Activated CD8-positive, alpha-beta T cell treated with anti-CD3 and anti-CD28 coated beads for 36 hours (primary cell): ENCODE measurements at regions not wholly inside any gene's neighbourhood (a gene's known extent, or its start where the extent isn't known, plus 50 kb on each side); places are given as distances from the start of the nearest gene placed in this dataset.
A peak's percentile ranks its signal among the peaks of the same experiment; 100 is the strongest.

ENCODE experiments used
- ATAC-seq: fragments of 200-7000 bp; cut with Tn5 transposase; one replicate; pipeline ENCODE4 v1.10.0; 2021; ENCODE audit warnings: mild to moderate bottlenecking, moderate library complexity
- CTCF ChIA-PET: fragments of 350-600 bp; sonication (Branson Sonifier 250); formaldehyde crosslinking; loops from one replicate; lab custom pipeline; 2021; ENCODE audit warnings: antibody characterized with exemption; lab: Charles Lee
- POLR2A ChIA-PET: fragments of 350-600 bp; sonication (Branson Sonifier 250); formaldehyde crosslinking; loops from one replicate; lab custom pipeline; 2021; ENCODE audit warnings: antibody characterized with exemption; lab: Charles Lee
- DNase-seq: peaks from one replicate; pipeline ENCODE4 v3.0.0-alpha.2; 2020
- H3K27ac Mint-ChIP-seq: one replicate; pipeline ENCODE4 v1.8.0; 2021; ENCODE audit warnings: mild to moderate bottlenecking, mixed read lengths
- H3K27me3 Mint-ChIP-seq: one replicate; pipeline ENCODE4 v1.8.0; 2021; ENCODE audit warnings: mixed read lengths
- H3K36me3 Mint-ChIP-seq: one replicate; pipeline ENCODE4 v1.8.0; 2021; ENCODE audit warnings: low read depth, mixed read lengths
- H3K4me1 Mint-ChIP-seq: one replicate; pipeline ENCODE4 v1.8.0; 2021; ENCODE audit warnings: low read depth, mixed read lengths
- H3K4me3 Mint-ChIP-seq: one replicate; pipeline ENCODE4 v1.8.0; 2021; ENCODE audit warnings: mild to moderate bottlenecking, moderate library complexity, mixed read lengths
- H3K9me3 Mint-ChIP-seq: one replicate; pipeline ENCODE4 v1.8.0; 2021; ENCODE audit warnings: mixed read lengths
- intact Hi-C: fragments of 100-400 bp; cut with micrococcal nuclease; formaldehyde crosslinking; loops from one replicate; pipeline ENCODE4 v1.10.0; 2022
- TF ChIP-seq, protein P1 (sequence below): fragments of 200-600 bp; IDR thresholded peaks from one replicate; pipeline ENCODE4 v1.8.0; 2022; ENCODE audit warnings: antibody characterized with exemption, mild to moderate bottlenecking

DNA sequence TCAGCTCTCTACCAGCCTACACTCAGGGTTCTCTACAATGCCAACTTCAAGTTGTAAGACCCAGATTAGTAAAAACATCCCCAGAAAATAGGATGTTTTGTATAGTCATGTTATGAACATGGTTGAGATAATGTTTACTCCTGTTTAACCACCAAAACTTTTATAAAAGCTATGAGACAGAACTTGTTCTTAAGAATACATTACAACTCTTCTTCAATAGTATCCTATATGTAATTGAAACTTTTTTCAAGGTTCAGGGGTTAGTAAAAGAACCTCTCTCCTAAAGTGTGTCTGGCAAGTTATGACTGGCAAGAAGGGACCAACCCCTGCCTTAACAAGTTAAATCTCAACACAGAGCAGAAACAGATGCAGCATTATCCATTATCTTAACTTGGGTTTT lies 118.8 kb upstream of the STK17B start:
- CTCF ChIA-PET = interaction anchor here (0.9 to 3.9 kb wide), 15 partner anchors 8 to 221 kb away, joined by 3 to 33 read pairs (median 4); partner anchors contain the start of gene DNAH7

DNA sequence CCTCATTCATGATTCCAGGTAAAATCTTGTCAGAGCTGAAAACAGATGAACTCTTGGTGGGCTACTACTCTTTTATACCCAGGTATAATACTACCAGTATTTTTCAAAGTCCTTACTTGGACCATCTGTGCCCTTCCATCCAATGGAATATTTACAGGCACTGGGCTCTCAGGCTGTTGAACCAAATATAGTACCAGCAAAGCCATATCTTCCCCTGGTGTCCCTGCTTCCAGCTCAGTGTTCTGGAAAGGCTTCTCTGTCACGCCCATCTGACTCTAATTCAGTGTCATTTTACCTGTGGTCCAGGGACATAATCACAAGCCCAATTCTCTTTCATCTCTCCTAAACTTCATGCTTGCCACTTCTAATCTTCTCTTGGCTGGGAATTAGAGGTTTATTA lies 119.2 kb upstream of the STK17B start:
- peaks cover 48% of the 10 kb centered on the region for H3K4me1 Mint-ChIP-seq
- no peaks in the 10 kb centered on the region for H3K27me3 Mint-ChIP-seq
- no peak overlapping the region for H3K27ac Mint-ChIP-seq
- POLR2A ChIA-PET = interaction anchor here (0.6 to 2.3 kb wide), 3 partner anchors 120 to 735 kb away, joined by 3 to 8 read pairs (median 6); no protein-coding TSS in a partner anchor
- ATAC-seq = no peak
- H3K9me3 Mint-ChIP-seq = no peaks in the 10 kb centered on the region
- DNase-seq = no peak
- TF ChIP-seq, protein P1, sequence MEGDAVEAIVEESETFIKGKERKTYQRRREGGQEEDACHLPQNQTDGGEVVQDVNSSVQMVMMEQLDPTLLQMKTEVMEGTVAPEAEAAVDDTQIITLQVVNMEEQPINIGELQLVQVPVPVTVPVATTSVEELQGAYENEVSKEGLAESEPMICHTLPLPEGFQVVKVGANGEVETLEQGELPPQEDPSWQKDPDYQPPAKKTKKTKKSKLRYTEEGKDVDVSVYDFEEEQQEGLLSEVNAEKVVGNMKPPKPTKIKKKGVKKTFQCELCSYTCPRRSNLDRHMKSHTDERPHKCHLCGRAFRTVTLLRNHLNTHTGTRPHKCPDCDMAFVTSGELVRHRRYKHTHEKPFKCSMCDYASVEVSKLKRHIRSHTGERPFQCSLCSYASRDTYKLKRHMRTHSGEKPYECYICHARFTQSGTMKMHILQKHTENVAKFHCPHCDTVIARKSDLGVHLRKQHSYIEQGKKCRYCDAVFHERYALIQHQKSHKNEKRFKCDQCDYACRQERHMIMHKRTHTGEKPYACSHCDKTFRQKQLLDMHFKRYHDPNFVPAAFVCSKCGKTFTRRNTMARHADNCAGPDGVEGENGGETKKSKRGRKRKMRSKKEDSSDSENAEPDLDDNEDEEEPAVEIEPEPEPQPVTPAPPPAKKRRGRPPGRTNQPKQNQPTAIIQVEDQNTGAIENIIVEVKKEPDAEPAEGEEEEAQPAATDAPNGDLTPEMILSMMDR = no peak
- intact Hi-C loops = loop anchor here (5.0 kb wide), 1 partner anchor 42 kb away; no protein-coding TSS in a partner anchor
- H3K36me3 Mint-ChIP-seq = no peaks in the 10 kb centered on the region
- CTCF ChIA-PET = interaction anchor here (0.9 to 5.4 kb wide), 12 partner anchors 8 to 222 kb away, joined by 3 to 33 read pairs (median 4); partner anchors contain the start of gene DNAH7
- no peak overlapping the region for H3K4me3 Mint-ChIP-seq

More for the DNA sequence above, 118.8 kb upstream of the STK17B start:
- peaks cover 48% of the 10 kb centered on the region for H3K4me1 Mint-ChIP-seq
- no peaks in the 10 kb centered on the region for H3K36me3 Mint-ChIP-seq
- no peaks in the 10 kb centered on the region for H3K27me3 Mint-ChIP-seq
- H3K9me3 Mint-ChIP-seq = no peaks in the 10 kb centered on the region
- no peak overlapping the region for H3K27ac Mint-ChIP-seq
- TF ChIP-seq, protein P1 = no peak
- DNase-seq = no peak
- POLR2A ChIA-PET = interaction anchor here (0.6 to 2.3 kb wide), 4 partner anchors 120 to 735 kb away, joined by 3 to 8 read pairs (median 4); no protein-coding TSS in a partner anchor
- intact Hi-C loops = loop anchor here (5.0 kb wide), 1 partner anchor 42 kb away; no protein-coding TSS in a partner anchor
- peak; percentile 40 for ATAC-seq
- no peak overlapping the region for H3K4me3 Mint-ChIP-seq

DNA sequence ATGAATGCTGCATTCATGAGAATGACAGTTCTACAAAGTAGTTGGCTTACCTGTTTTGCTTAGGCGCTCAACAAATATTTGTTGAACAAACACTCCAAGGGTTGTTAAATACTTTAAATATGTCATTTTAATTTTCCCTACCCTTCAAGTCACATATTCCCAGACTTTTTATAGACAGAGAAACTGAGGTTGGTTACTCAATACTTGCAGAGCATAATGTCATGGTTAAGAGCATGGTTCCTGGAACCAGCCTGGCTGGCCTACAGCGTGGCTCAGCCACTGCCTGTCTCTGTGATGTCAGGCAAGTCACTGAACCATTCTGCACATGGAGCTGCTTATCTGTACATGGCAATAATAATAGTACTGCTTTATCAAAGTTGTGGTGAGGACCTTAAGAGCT lies 120.0 kb upstream of the STK17B start:
- no peaks in the 10 kb centered on the region for H3K36me3 Mint-ChIP-seq
- H3K4me3 Mint-ChIP-seq = no peak overlapping the region
- H3K27me3 Mint-ChIP-seq = no peaks in the 10 kb centered on the region
- intact Hi-C loops = loop anchor here (5.0 kb wide), 1 partner anchor 41 kb away; no protein-coding TSS in a partner anchor
- TF ChIP-seq, protein P1 = no peak
- H3K9me3 Mint-ChIP-seq = no peaks in the 10 kb centered on the region
- H3K27ac Mint-ChIP-seq = no peak overlapping the region
- DNase-seq = peak; percentile 27
- ChIA-PET POLR2A (interaction anchor here (1.0 kb wide), 1 partner anchor 31 kb away, joined by 3 read pairs; no protein-coding TSS in a partner anchor), CTCF (interaction anchor here (1.6 to 5.4 kb wide), 4 partner anchors 46 to 213 kb away, joined by 4 to 33 read pairs (median 19); no protein-coding TSS in a partner anchor)
- ATAC-seq = peak; percentile 28
- peaks cover 48% of the 10 kb centered on the region for H3K4me1 Mint-ChIP-seq

GRCh38 chr2:196291873-196292800 lies 120.8 kb upstream of the STK17B start:
- POLR2A ChIA-PET = interaction anchor here (1.0 kb wide), 1 partner anchor 32 kb away, joined by 3 read pairs; no protein-coding TSS in a partner anchor
- ATAC-seq (peak; percentile 18), DNase-seq (no peak)
- Mint-ChIP-seq H3K27ac (no peak overlapping the region), H3K27me3 (no peaks in the 10 kb centered on the region), H3K4me1 (peaks cover 44% of the 10 kb centered on the region), H3K36me3 (no peaks in the 10 kb centered on the region), H3K9me3 (no peaks in the 10 kb centered on the region), H3K4me3 (no peak overlapping the region)
- CTCF ChIA-PET = interaction anchor here (0.9 to 5.4 kb wide), 5 partner anchors 14 to 213 kb away, joined by 3 to 33 read pairs (median 8); no protein-coding TSS in a partner anchor
- TF ChIP-seq, protein P1 = no peak
- intact Hi-C loops = loop anchor here (5.0 kb wide), 1 partner anchor 40 kb away; no protein-coding TSS in a partner anchor
